SK-N-DZ (cell line): ENCODE measurements at regions not wholly inside any gene's neighbourhood (a gene's known extent, or its start where the extent isn't known, plus 50 kb on each side); places are given as distances from the start of the nearest gene placed in this dataset.

Experiments used
- DNase-seq: peaks from one replicate; pipeline ENCODE4 v3.0.0-alpha.2; 2015; ENCODE audit warnings: low spot score

- no peak for DNase-seq
Observed at GRCh38 chr2:166560022-166560421, 66.0 kb upstream of the SCN7A start.

- DNase-seq, result no peak
Observed at GRCh38 chr2:166550923-166551322, 56.9 kb upstream of the SCN7A start.

GRCh38 chr2:166545473-166545872, 51.4 kb upstream of the SCN7A start:
- no peak for DNase-seq
